Cardiac septum (tissue), 1 donor: ENCODE measurements at regions not wholly inside any gene's neighbourhood (a gene's known extent, or its start where the extent isn't known, plus 50 kb on each side); places are given as distances from the start of the nearest gene placed in this dataset.

Experiments
- DNase-seq: peaks from one replicate; pipeline ENCODE4 v3.0.0-alpha.2; 2020; ENCODE audit warnings: low spot score
- intact Hi-C: fragments of 100-400 bp; cut with DNase I; formaldehyde crosslinking; loops from one replicate; pipeline ENCODE4 v1.14.0; 2022
- donor health status: DM: no; HTN: no; CAD: no.

DNA sequence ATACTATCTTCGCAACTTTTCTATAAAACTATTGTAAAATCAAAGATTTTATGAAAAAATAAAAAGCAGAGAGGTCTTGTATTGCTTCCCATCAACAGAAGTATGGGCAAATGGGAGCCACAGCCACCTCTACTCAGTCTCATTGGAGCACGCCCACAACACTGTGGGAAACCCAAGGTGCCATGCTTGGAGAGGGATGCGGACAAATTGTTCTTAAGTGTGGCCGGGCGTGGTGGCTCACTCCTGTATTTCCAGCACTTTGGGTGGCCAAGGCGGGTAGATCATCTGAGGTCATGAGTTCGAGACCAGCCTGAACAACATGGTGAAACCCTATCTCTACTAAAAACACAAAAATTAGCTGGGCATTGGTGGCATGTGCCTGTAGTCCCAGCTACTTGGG, 498.2 kb upstream of the SOX5 start:
- intact Hi-C loops = no loop called here
- DNase-seq = no peak

GRCh38 chr12:24446287-24446686, 496.8 kb upstream of the SOX5 start:
- intact Hi-C loops = no loop called here
- no peak for DNase-seq

DNA sequence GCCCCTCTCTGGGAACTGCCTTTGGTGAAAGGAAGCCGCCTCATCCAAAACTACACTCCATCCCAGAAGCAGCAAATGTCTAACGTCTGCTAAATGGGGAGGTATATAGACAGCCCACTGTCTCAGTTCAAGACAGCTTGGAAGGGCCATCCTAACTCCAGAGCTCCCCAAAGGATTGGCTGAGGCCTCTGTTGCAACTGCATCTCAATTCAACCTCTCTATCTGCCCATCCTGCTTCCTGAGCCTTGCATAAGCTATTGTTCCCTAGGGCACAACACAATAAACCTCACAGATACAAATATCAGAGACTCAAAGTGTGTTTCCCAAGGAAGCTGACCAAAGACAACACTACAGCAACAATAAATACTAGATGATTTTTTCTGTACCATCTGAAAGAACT, 495.2 kb upstream of the SOX5 start:
- intact Hi-C loops = no loop called here
- no peak for DNase-seq

- DNase-seq = no peak
- intact Hi-C loops = no loop called here
These were observed 492.0 kb upstream of the SOX5 start for GRCh38 chr12:24441458-24441857.

- no peak for DNase-seq
- intact Hi-C loops = no loop called here
These were observed 487.2 kb upstream of the SOX5 start for GRCh38 chr12:24436667-24437066.

DNA sequence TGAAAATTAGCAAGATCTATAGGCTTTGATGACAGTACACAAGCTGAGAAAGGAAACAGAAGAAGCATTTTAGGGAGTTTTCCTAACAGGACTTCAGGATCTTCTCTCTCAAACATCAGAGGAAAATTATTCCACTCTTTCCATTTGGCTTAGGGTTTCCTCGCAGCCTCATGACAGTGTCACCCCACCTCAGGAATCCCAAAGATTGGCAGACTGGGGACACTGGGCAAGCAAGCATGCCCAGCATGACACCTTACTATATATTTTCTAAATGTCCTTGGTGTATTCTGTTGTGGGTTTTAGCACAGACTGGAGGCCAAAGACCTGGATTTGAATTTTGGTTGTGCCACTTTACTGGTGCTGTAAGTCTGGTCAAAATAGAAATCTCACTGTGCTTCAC, 482.4 kb upstream of the SOX5 start:
- no peak for DNase-seq
- intact Hi-C loops = no loop called here

GRCh38 chr12:24427776-24428175, 478.3 kb upstream of the SOX5 start:
- intact Hi-C loops = no loop called here
- DNase-seq = no peak

GRCh38 chr12:24425601-24425970, 476.1 kb upstream of the SOX5 start:
- DNase-seq = no peak
- intact Hi-C loops = no loop called here

- no peak for DNase-seq
- intact Hi-C loops = no loop called here
These were observed 475.6 kb upstream of the SOX5 start for GRCh38 chr12:24424889-24425600.

- intact Hi-C loops = no loop called here
- no peak for DNase-seq
These were observed 474.9 kb upstream of the SOX5 start for GRCh38 chr12:24424376-24424775.

DNA sequence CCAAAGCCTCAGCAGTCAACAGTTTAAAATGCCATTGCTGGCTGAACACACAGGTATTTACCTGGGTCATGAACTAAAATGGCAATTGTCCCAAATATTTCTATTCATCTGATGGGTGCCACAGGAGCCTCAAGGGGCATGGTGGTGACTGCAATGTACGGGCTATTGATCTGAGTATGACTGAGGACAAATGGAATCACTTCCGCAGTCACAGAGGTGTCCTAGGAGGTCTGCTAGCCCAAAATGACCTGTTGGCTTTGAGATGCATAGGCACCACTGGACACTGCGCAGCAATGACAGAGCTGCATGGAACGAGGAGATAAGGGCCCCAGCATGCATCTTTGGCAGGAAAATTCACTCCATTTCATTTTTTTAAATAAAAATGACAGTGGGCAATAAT, 474.1 kb upstream of the SOX5 start:
- intact Hi-C loops = no loop called here
- DNase-seq = no peak

DNA sequence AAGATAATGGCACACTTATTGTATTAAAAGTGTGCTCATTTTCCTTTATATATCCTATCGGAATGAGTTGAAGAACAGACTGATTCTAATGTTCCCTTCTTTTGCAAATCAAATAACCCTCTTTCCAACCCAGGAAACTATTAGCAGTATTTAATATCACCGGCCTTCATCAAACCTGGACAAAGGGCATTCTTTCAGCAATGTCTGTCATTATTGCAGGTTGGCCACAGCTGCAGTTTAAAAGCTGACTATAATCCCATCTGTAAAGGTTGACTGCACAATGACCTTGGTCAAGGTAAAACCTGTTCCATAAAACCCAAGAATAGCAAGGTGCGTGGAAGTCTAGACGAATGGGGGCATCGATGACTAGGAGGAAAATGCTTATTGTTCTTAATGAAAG, 472.3 kb upstream of the SOX5 start:
- DNase-seq = no peak

DNA sequence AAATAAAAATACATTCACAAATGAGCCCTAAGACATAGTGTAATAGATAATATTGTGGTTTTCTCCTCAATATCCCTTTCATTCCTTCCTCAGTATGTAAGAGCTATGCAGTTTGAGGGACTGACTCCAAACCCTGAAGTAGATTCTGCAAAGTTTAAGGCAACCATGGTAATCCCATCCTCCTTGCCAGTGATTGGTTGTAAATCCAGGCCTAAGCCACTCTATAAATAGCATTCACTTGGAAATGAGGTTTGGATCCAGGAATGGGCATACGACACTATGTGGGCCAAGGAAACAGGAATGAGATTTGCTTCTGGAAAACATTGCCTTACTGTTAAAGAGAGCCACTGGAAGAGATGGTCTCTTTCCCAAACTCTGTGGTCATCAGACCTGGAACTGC, 468.7 kb upstream of the SOX5 start:
- no peak for DNase-seq
- intact Hi-C loops = no loop called here

More for the DNA sequence above, 472.3 kb upstream of the SOX5 start:
- intact Hi-C loops = no loop called here

GRCh38 chr12:24416423-24417109, 467.1 kb upstream of the SOX5 start:
- no peak for DNase-seq
- intact Hi-C loops = no loop called here

GRCh38 chr12:24415934-24416333, 466.5 kb upstream of the SOX5 start:
- intact Hi-C loops = no loop called here
- DNase-seq = no peak

DNA sequence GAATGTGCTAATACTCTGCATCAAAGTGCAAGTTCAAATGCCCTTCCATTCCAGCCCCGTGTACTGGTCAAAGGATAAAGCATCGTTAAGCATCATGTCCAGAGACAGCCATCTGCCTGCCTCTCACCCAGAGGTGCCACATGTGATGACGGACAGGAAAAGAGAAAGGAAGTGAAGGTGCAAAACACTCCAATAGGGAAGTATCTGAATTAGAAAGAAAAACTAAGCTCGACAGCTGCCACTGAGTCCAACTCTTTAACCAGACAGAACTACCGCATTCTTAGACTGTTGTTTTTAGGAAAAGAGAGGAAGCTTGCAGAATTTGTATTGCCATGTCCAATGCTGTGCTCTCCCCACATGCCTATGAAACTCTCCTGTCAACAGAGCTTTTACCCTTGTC, 465.0 kb upstream of the SOX5 start:
- no peak for DNase-seq
- intact Hi-C loops = no loop called here

DNA sequence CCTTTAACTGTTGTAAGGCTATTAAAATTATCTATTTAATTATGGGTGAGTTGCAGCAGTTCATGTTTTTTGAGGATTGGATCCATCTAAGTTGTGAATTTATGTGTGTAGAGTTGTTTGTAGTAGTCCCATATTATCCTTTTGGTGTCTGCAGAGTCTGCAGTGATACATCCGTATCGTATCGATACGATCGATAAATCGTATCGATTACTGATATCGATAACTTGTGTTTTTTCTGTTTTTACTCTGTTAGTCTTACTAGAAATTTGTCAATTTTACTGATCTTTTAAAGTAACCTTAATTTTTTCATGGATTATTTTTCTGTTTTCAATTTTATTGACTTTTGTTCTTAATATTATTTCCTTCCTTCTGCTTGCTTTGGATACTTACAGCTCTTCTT, 462.5 kb upstream of the SOX5 start:
- intact Hi-C loops = no loop called here
- no peak for DNase-seq

DNA sequence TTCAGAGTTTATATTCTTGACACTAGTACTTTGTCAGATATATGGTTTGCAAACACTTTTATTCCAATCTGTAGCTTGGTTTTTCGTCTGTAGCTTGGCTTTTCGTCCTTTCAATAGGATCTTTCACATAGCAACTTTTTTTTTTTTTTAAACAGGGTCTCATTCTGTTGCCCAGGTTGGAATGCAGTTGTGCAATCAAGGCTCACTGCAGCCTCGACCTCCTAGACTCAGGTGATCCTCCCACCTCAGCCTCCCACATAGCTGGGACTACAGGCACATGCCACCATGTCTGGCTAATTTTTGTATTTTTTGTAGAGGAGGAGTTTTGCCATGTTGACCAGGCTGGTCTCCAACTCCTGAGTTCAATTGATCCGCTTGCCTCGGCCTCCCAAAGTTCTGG, 460.4 kb upstream of the SOX5 start:
- intact Hi-C loops = no loop called here
- DNase-seq = no peak

DNA sequence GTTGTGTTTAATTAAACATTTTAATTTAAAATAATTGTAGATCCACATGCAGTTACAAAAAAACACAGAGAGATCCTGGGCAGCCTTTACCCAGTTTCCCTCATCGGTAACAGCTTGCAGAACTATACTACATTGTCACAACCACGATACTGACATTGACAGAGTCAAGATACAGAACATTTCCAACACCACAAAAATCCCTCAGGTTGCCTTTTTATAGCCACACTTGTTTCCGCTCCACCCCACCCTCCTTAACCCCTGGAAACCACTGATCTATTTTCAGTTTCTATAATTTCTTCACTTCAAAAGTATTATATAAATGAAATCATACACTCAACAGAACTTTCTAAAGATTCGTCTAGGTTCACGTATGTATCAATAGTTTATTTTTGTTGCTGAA, 458.8 kb upstream of the SOX5 start:
- DNase-seq = no peak
- intact Hi-C loops = no loop called here

- no peak for DNase-seq
- intact Hi-C loops = no loop called here
These were observed 458.4 kb upstream of the SOX5 start for GRCh38 chr12:24407884-24408283.

DNA sequence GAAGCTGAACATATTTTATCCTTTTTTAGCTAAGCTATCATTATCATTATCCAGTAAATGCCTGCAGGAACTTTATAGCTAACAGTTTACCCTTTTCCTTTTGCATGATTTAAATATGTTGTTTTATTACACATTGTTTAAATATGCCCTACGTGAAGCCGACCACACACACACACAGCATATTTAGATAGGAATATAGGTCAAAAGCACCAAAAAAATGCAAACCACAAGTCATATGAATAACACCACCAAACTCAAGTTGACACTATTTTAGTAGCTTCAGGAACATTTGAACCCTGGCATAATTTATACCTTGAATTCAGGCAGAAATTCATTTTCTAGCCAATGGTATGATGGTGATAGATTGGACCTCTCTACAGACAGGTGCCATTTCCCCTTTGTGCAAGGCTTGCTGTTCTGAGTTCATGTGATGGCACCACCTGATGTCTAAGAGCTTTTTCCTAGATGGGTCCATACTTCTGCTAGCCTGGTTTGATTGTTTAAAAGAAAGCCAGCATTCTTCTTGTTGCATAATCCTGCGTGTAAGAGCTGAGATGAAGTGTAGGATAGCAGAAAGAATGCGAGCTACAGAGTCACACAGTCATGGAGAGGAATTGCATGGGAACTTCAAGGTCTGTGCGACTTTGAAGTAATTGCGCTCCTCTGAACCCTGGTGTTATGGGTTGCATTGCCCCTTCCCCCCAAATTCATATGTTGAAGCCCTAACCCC, 454.8 kb upstream of the SOX5 start:
- no peak for DNase-seq
- intact Hi-C loops = no loop called here
